HEK293 (cell line): ENCODE measurements at regions not wholly inside any gene's neighbourhood (a gene's known extent, or its start where the extent isn't known, plus 50 kb on each side); places are given as distances from the start of the nearest gene placed in this dataset.

Experiments used
- ATF2 ChIP-seq: fragments of 450-650 bp; formaldehyde crosslinking; IDR thresholded peaks from 2 replicates; pipeline ENCODE4 v1.5.1; 2016; ENCODE audit warnings: missing biosample characterization, missing genetic modification characterization, low read depth
- CTCF ChIP-seq: fragments of 450-650 bp; formaldehyde crosslinking; IDR thresholded peaks from 2 replicates; pipeline ENCODE4 v1.5.1; 2016; ENCODE audit warnings: missing biosample characterization, missing genetic modification characterization
- KLF10 ChIP-seq: fragments of 450-650 bp; IDR thresholded peaks from 2 replicates; pipeline ENCODE4 v1.5.1; 2018; ENCODE audit warnings: missing biosample characterization, mild to moderate bottlenecking, missing genetic modification characterization
- REST ChIP-seq: fragments of 450-650 bp; formaldehyde crosslinking; IDR thresholded peaks from 2 replicates; pipeline ENCODE4 v1.5.1; 2016; ENCODE audit warnings: missing biosample characterization, missing genetic modification characterization
- SP7 ChIP-seq: fragments of 450-650 bp; formaldehyde crosslinking; IDR thresholded peaks from 2 replicates; pipeline ENCODE4 v1.5.1; 2016; ENCODE audit warnings: missing biosample characterization, missing genetic modification characterization
- ZFP3 ChIP-seq: fragments of 450-650 bp; formaldehyde crosslinking; IDR thresholded peaks from 2 replicates; pipeline ENCODE4 v1.5.1; 2016; ENCODE audit warnings: low read depth, missing biosample characterization, missing genetic modification characterization
- ZNF121 ChIP-seq: fragments of 450-650 bp; formaldehyde crosslinking; IDR thresholded peaks from 2 replicates; pipeline ENCODE4 v1.5.1; 2016; ENCODE audit warnings: missing biosample characterization, missing genetic modification characterization
- ZNF274 ChIP-seq, 2 experiments: fragments of 200-500 bp in 1 of 2; fragments of 450-650 bp in 1 of 2; sonication (Bioruptor generic) in 1 of 2; formaldehyde crosslinking in 1 of 2; IDR thresholded peaks; 2 replicates each; pipeline versions ENCODE4 v1.5.1 to v1.6.1; 2014 to 2016; ENCODE audit warnings: borderline replicate concordance in 1 of 2, inconsistent platforms in 1 of 2, low read length in 1 of 2, missing biosample characterization in 1 of 2, missing genetic modification characterization in 1 of 2
- ZNF76 ChIP-seq: fragments of 450-650 bp; formaldehyde crosslinking; IDR thresholded peaks from 2 replicates; pipeline ENCODE4; 2016; ENCODE audit warnings: low read depth, missing biosample characterization, missing genetic modification characterization, borderline replicate concordance
- TF ChIP-seq, protein P1 (sequence below): fragments of 450-650 bp; formaldehyde crosslinking; IDR thresholded peaks from 2 replicates; pipeline ENCODE4 v1.5.1; 2016; ENCODE audit warnings: missing biosample characterization, missing genetic modification characterization
- TF ChIP-seq, protein P2 (sequence below): fragments of 450-650 bp; formaldehyde crosslinking; IDR thresholded peaks from 2 replicates; pipeline ENCODE4 v1.5.1; 2016; ENCODE audit warnings: missing biosample characterization, missing genetic modification characterization

GRCh38 chr5:164482351-164482750 is 976.9 kb downstream of the MAT2B start:
- TF ChIP-seq ZNF121 (tag by site-specific recombination): no peak
- no peak for TF ChIP-seq CTCF
- TF ChIP-seq KLF10: no peak
- TF ChIP-seq, protein P1, sequence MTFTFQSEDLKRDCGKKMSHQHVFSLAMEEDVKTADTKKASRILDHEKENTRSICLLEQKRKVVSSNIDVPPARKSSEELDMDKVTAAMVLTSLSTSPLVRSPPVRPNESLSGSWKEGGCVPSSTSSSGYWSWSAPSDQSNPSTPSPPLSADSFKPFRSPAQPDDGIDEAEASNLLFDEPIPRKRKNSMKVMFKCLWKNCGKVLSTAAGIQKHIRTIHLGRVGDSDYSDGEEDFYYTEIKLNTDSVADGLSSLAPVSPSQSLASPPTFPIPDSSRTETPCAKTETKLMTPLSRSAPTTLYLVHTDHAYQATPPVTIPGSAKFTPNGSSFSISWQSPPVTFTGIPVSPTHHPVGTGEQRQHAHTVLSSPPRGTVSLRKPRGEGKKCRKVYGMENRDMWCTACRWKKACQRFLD: no peak
- TF ChIP-seq ATF2 (tag by site-specific recombination): no peak
- no peak for TF ChIP-seq SP7 (tag by site-specific recombination)
- no peak for TF ChIP-seq ZFP3 (tag by site-specific recombination)
- no peak for TF ChIP-seq REST
- TF ChIP-seq ZNF274 (IDR thresholded peaks at IDR 0.05; ENCODE audit: low read length): no peak
- no peak for TF ChIP-seq ZNF274 (tag by site-specific recombination; IDR thresholded peaks at IDR 0.05; ENCODE audit: borderline replicate concordance)
- TF ChIP-seq, protein P2, sequence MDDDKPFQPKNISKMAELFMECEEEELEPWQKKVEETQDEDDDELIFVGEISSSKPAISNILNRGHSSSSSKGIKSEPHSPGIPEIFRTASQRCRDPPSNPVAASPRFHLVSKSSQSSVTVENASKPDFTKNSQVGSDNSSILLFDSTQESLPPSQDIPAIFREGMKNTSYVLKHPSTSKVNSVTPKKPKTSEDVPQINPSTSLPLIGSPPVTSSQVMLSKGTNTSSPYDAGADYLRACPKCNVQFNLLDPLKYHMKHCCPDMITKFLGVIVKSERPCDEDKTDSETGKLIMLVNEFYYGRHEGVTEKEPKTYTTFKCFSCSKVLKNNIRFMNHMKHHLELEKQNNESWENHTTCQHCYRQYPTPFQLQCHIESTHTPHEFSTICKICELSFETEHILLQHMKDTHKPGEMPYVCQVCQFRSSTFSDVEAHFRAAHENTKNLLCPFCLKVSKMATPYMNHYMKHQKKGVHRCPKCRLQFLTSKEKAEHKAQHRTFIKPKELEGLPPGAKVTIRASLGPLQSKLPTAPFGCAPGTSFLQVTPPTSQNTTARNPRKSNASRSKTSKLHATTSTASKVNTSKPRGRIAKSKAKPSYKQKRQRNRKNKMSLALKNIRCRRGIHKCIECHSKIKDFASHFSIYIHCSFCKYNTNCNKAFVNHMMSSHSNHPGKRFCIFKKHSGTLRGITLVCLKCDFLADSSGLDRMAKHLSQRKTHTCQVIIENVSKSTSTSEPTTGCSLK (tag by site-specific recombination): no peak
- TF ChIP-seq ZNF76: no peak
